GM12878 (cell line): ENCODE measurements at regions not wholly inside any gene's neighbourhood (a gene's known extent, or its start where the extent isn't known, plus 50 kb on each side); places are given as distances from the start of the nearest gene placed in this dataset.

Source experiments
- ATAC-seq: fragments of 200-7000 bp; cut with Tn5 transposase; 3 replicates; pipeline ENCODE4 v1.9.1; 2020; ENCODE audit warnings: mild to moderate bottlenecking, moderate library complexity
- BruUV-seq: library from RNA; stranded (reverse); fragments of 400-500 nt; replicated peaks from 2 replicates; lab custom pipeline; 2021; lab: Mats Ljungman, UMichigan
- CTCF ChIA-PET: fragments of 300-600 bp; sonication (Branson Sonifier 250); formaldehyde crosslinking; extraction: SDS; loops from one replicate; lab custom pipeline; 2021; ENCODE audit warnings: inconsistent platforms; lab: Yijun Ruan, JAX
- POLR2A ChIA-PET: fragments of 350-600 bp; formaldehyde crosslinking; extraction: SDS; loops from one replicate; lab custom pipeline; 2021; ENCODE audit warnings: inconsistent platforms; lab: Charles Lee
- RAD21 ChIA-PET: fragments of 300-600 bp; sonication (Branson Sonifier 250); formaldehyde crosslinking; loops from one replicate; lab custom pipeline; 2023; ENCODE audit warnings: antibody characterized with exemption; ENCODE audit not compliant: unreplicated experiment; lab: Charles Lee
- SMC1A ChIA-PET: fragments of 300-600 bp; sonication (Branson Sonifier 250); formaldehyde crosslinking; loops from one replicate; lab custom pipeline; 2023; ENCODE audit not compliant: unreplicated experiment, uncharacterized antibody; lab: Charles Lee
- DNase-seq: peaks from one replicate; pipeline ENCODE4 v3.0.0-alpha.2; 2011; ENCODE audit warnings: low read depth, low spot score
- FAIRE-seq: peaks from 3 replicates; lab custom pipeline; 2011; peaks lifted over from hg19 to GRCh38; lab: Jason Lieb, UNC
- H2AFZ ChIP-seq: 2 replicates; pipeline ENCODE4 v1.6.0; 2011; ENCODE audit warnings: low read depth, low read length, control low read depth; ENCODE audit not compliant: control insufficient read depth
- H3K27ac ChIP-seq: 2 replicates; pipeline ENCODE4 v1.5.1; 2011; ENCODE audit warnings: control low read depth; ENCODE audit not compliant: control insufficient read depth, insufficient read depth
- H3K27me3 ChIP-seq, 2 experiments: replicated peaks in 1 of 2; 2 replicates each; pipeline versions ENCODE4 v1.6.0 to v1.6.1; 2011; ENCODE audit warnings: low read length in 1 of 2; ENCODE audit not compliant: control insufficient read depth in 2 of 2, insufficient read depth in 2 of 2
- H3K36me3 ChIP-seq, 2 experiments: 2 replicates each; pipeline ENCODE4 v1.5.1; 2011; ENCODE audit warnings: low read length in 1 of 2; ENCODE audit not compliant: control insufficient read depth in 2 of 2, insufficient read depth in 2 of 2
- H3K4me1 ChIP-seq: 2 replicates; pipeline ENCODE4 v1.6.1; 2011; ENCODE audit warnings: mild to moderate bottlenecking, low read length, moderate library complexity, mixed read lengths; ENCODE audit not compliant: control insufficient read depth, insufficient read depth
- H3K4me2 ChIP-seq: 2 replicates; pipeline ENCODE4 v1.6.0; 2011; ENCODE audit warnings: control low read depth; ENCODE audit not compliant: control insufficient read depth, insufficient read depth
- H3K4me3 ChIP-seq: fragments of 200-600 bp; sonication (generic); 2 replicates; pipeline ENCODE4 v1.5.1; 2016
- H3K79me2 ChIP-seq: 2 replicates; pipeline ENCODE4 v1.6.0; 2011; ENCODE audit warnings: low read length; ENCODE audit not compliant: control insufficient read depth, insufficient read depth
- H3K9ac ChIP-seq: 2 replicates; pipeline ENCODE4 v1.8.0; 2011; ENCODE audit warnings: low read length, control low read depth, mixed read lengths; ENCODE audit not compliant: control insufficient read depth, insufficient read depth
- H3K9me3 ChIP-seq: replicated peaks from 3 replicates; pipeline ENCODE4 v1.5.1; 2011; ENCODE audit warnings: mild to moderate bottlenecking, low read length; ENCODE audit not compliant: control insufficient read depth, insufficient read depth
- H4K20me1 ChIP-seq: 2 replicates; pipeline ENCODE4 v1.6.0; 2011; ENCODE audit not compliant: control insufficient read depth, insufficient read depth
- ASH2L ChIP-seq: fragments of 300-600, 200-600 bp; sonication (generic); IDR thresholded peaks from 2 replicates; pipeline ENCODE4 v1.6.1; 2017; ENCODE audit warnings: low read depth, mild to moderate bottlenecking, borderline replicate concordance
- ATF7 ChIP-seq: fragments of 450-650 bp; IDR thresholded peaks from 2 replicates; pipeline ENCODE4 v1.6.1; 2016; ENCODE audit warnings: low read depth, mild to moderate bottlenecking
- BACH1 ChIP-seq: fragments of 450-650 bp; IDR thresholded peaks from 2 replicates; pipeline ENCODE4 v1.6.1; 2017; ENCODE audit warnings: mild to moderate bottlenecking, borderline replicate concordance
- CUX1 ChIP-seq: IDR thresholded peaks from 2 replicates; pipeline ENCODE4 v1.6.1; 2012; ENCODE audit warnings: improper control_type of control experiment, low read depth, low read length; ENCODE audit not compliant: insufficient replicate concordance
- FOS ChIP-seq: IDR thresholded peaks from 3 replicates; pipeline ENCODE4 v1.6.1; 2011; ENCODE audit warnings: borderline replicate concordance; ENCODE audit not compliant: insufficient read length; ENCODE audit errors: extremely low read depth
- HCFC1 ChIP-seq: fragments of 150-350 bp; IDR thresholded peaks from 2 replicates; pipeline ENCODE4 v1.6.1; 2014; ENCODE audit warnings: low read length
- KDM1A ChIP-seq: fragments of 200-600 bp; sonication (generic); IDR thresholded peaks from 2 replicates; pipeline ENCODE4 v1.6.1; 2016; ENCODE audit warnings: borderline replicate concordance
- MTA2 ChIP-seq: fragments of 450-650 bp; IDR thresholded peaks from 2 replicates; pipeline ENCODE4 v1.6.1; 2016; ENCODE audit warnings: low read depth, mild to moderate bottlenecking, moderate library complexity
- NR2F1 ChIP-seq: fragments of 450-650 bp; conservative IDR thresholded peaks from 2 replicates; pipeline ENCODE4 v1.6.1; 2017; ENCODE audit warnings: mild to moderate bottlenecking
- POLR2AphosphoS5 ChIP-seq: IDR thresholded peaks from 2 replicates; pipeline ENCODE4 v1.6.1; 2011; ENCODE audit warnings: mild to moderate bottlenecking, low read length, inconsistent platforms
- SKIL ChIP-seq: fragments of 450-650 bp; IDR thresholded peaks from 2 replicates; pipeline ENCODE4 v1.6.1; 2017; ENCODE audit warnings: mild to moderate bottlenecking, low read depth, inconsistent platforms; ENCODE audit not compliant: poor library complexity, severe bottlenecking
- TAF1 ChIP-seq: IDR thresholded peaks from 2 replicates; pipeline ENCODE4 v1.6.1; 2011; ENCODE audit warnings: mild to moderate bottlenecking, low read depth, low read length, borderline replicate concordance
- ZBTB11 ChIP-seq: fragments of 450-650 bp; formaldehyde crosslinking; IDR thresholded peaks from 2 replicates; pipeline ENCODE4 v1.5.0; 2022; ENCODE audit warnings: mild to moderate bottlenecking, missing genetic modification characterization
- in situ Hi-C: fragments of 300-500 bp; cut with MboI; formaldehyde crosslinking; loops from 9 replicates; pipeline ENCODE4 v1.14.3; 2018; ENCODE audit warnings: mixed read lengths
- intact Hi-C: fragments of 100-400 bp; cut with micrococcal nuclease; formaldehyde crosslinking; loops from one replicate; pipeline ENCODE4 v1.14.2; 2022; ENCODE audit not compliant: unreplicated experiment
- TF ChIP-seq, protein P1 (sequence below): IDR thresholded peaks from 2 replicates; pipeline ENCODE4 v1.6.1; 2011; ENCODE audit warnings: low read depth, low read length, improper control_type of control experiment, borderline replicate concordance

- DNase-seq, result no peak
- no peak overlapping the region for H3K9ac ChIP-seq
- ChIA-PET POLR2A (no interaction called here), CTCF (interaction anchor here (1.5 to 1.8 kb wide), 2 partner anchors 21 to 144 kb away, joined by 3 to 4 read pairs; no protein-coding TSS in a partner anchor), RAD21 (no interaction called here), SMC1A (interaction anchor here (1.0 to 1.3 kb wide), 2 partner anchors 11 to 15 kb away, joined by 3 read pairs; no protein-coding TSS in a partner anchor)
- H3K4me2 ChIP-seq, result no peak overlapping the region
- no peak for ATAC-seq
- no peak for FAIRE-seq
- no peaks in the 10 kb centered on the region for H3K9me3 ChIP-seq
- no peaks in the 10 kb centered on the region; a peak in 1 of 4 replicates for H3K27me3 ChIP-seq
- H4K20me1 ChIP-seq, result no peaks in the 10 kb centered on the region
- H3K27ac ChIP-seq, result no peak overlapping the region
- no peaks in the 10 kb centered on the region for H3K36me3 ChIP-seq
- no TSS peak for BruUV-seq
- no peaks in the 10 kb centered on the region for H3K4me1 ChIP-seq
- in situ Hi-C loops (no loop called here), intact Hi-C loops (no loop called here)
- no peak overlapping the region for H3K4me3 ChIP-seq
- H2AFZ ChIP-seq, result no peak overlapping the region
- H3K79me2 ChIP-seq, result no peaks in the 10 kb centered on the region
- no peak for TF ChIP-seq POLR2AphosphoS5
- TF ChIP-seq CUX1, result no peak
- no peak for TF ChIP-seq ATF7
- no peak for TF ChIP-seq SKIL
- no peak for TF ChIP-seq ASH2L
- TF ChIP-seq HCFC1, result no peak
- no peak for TF ChIP-seq FOS
- no peak for TF ChIP-seq NR2F1
- TF ChIP-seq, protein P1, sequence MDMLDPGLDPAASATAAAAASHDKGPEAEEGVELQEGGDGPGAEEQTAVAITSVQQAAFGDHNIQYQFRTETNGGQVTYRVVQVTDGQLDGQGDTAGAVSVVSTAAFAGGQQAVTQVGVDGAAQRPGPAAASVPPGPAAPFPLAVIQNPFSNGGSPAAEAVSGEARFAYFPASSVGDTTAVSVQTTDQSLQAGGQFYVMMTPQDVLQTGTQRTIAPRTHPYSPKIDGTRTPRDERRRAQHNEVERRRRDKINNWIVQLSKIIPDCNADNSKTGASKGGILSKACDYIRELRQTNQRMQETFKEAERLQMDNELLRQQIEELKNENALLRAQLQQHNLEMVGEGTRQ, result no peak
- TF ChIP-seq ZBTB11 (CRISPR knock-in tag), result no peak
- TF ChIP-seq KDM1A, result no peak
- no peak for TF ChIP-seq MTA2
- no peak for TF ChIP-seq BACH1
- TF ChIP-seq TAF1, result no peak
These were observed 225.3 kb upstream of the RHOBTB1 start for GRCh38 chr10:61169294-61169693.
